ENCODE measurements at regions not wholly inside any gene's neighbourhood (a gene's known extent, or its start where the extent isn't known, plus 50 kb on each side); places are given as distances from the start of the nearest gene placed in this dataset.
"Not testable (repeated sequence)": the region's sequence is repeated elsewhere in the genome, so short reads cannot be mapped to it uniquely, and the experiment has no call there.

DNA sequence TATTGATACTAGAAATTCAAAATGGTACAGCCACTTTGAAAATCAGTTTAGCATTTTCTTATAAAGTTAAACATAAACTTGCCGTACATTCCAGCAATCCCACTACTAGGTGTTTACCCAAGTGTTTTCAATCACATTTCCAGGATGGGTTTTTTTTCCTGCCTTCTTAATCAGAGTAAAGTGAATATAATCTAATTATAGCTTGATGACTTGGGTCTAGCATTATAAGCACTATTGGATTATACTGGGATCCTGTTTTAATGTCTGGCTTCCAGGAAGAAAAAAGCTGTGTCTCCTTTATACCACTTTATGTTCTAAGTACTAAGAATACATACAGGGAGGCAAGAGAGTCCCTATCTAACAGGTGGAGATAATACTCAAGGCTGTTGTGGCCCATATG is 103.3 kb upstream of the KLHL13 start:
- no peaks in the 10 kb centered on the region for H3K9me3 Mint-ChIP-seq
- POLR2A ChIA-PET = no interaction called here
- H3K27me3 Mint-ChIP-seq = peaks cover 0 to 3% (median 0%) of the 10 kb centered on the region in 5 donors
- DNase-seq (no peak), ATAC-seq (no peak)
- no peak overlapping the region for H3K4me3 Mint-ChIP-seq
- H3K27ac Mint-ChIP-seq = no peak overlapping the region
- no peaks in the 10 kb centered on the region for H3K36me3 Mint-ChIP-seq
- no peaks in the 10 kb centered on the region for H3K4me1 Mint-ChIP-seq

DNA sequence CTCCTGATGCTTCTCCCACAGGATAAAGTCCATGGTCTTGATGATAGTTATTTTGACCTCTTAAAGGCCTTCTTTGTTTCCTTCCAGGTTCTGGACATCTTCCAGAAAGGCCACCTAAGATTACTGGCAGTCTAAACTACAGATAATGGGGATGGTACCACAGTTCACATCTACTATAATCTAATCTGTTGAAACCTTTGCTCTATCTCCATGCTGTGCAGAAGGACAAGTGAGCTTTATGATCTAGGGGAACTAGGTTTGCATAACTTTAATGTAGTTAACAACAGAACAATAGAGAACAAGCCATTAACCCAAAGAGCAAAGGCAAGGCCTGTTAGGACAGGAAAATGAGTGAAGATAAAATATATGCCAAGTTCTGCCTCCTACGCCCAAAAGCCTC is 103.9 kb upstream of the KLHL13 start:
- ATAC-seq (no peak), DNase-seq (no peak)
- POLR2A ChIA-PET = no interaction called here
- H3K4me3 Mint-ChIP-seq = no peak overlapping the region
- H3K4me1 Mint-ChIP-seq = peaks cover 0 to 2% (median 0%) of the 10 kb centered on the region in 4 donors
- H3K27ac Mint-ChIP-seq = no peak overlapping the region
- no peaks in the 10 kb centered on the region for H3K36me3 Mint-ChIP-seq
- H3K9me3 Mint-ChIP-seq = no peaks in the 10 kb centered on the region
- peaks cover 0 to 3% (median 0%) of the 10 kb centered on the region in 5 donors for H3K27me3 Mint-ChIP-seq

DNA sequence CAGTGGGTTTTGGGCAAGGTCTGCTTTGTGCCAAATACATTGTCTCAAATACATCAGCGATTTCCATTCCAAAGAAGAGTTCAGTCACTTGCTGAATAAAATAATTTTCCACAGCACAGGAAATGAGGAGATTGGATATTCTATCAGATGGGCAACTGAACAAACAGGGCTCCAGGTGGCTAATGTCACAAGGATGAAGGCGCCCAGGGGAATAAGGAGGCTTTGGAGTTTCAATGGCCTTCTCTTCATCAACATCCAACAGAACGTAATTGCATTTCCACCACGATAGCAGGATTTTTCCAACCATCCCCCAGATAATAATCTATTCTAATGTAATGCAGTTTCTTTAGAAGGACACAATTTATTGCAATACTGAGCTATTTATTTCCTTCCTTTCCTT is 104.7 kb upstream of the KLHL13 start:
- Mint-ChIP-seq H3K4me1 (peaks cover 0 to 8% (median 0%) of the 10 kb centered on the region in 4 donors), H3K36me3 (no peaks in the 10 kb centered on the region), H3K27ac (no peak overlapping the region), H3K4me3 (no peak overlapping the region), H3K27me3 (peaks cover 0 to under 1% (median 0%) of the 10 kb centered on the region in 5 donors), H3K9me3 (no peaks in the 10 kb centered on the region)
- ATAC-seq = no peak
- DNase-seq = no peak
- POLR2A ChIA-PET = no interaction called here

DNA sequence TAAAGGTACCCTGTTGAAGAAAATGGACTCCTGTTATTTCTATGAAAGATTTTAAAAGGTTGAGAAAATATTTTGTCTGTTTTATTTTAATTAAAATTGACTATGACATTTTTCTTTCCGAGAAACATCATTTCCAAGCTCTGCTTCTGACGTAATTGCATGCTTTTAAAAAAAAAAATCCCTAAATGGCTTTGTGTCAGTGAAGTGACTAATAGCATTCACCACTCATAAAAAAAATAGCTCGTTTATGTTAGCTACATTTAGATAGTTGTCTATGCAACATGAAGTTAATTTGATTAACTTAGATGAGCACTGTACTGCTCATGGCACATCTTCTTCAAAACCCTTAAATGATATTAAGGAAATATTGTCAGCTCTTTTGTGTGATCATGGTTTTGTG is 105.1 kb upstream of the KLHL13 start:
- DNase-seq (no peak), ATAC-seq (no peak)
- Mint-ChIP-seq H3K4me1 (peaks cover 0 to 8% (median 0%) of the 10 kb centered on the region in 4 donors), H3K4me3 (no peak overlapping the region), H3K27me3 (no peaks in the 10 kb centered on the region), H3K36me3 (no peaks in the 10 kb centered on the region), H3K9me3 (no peaks in the 10 kb centered on the region), H3K27ac (no peak overlapping the region)
- POLR2A ChIA-PET = no interaction called here

DNA sequence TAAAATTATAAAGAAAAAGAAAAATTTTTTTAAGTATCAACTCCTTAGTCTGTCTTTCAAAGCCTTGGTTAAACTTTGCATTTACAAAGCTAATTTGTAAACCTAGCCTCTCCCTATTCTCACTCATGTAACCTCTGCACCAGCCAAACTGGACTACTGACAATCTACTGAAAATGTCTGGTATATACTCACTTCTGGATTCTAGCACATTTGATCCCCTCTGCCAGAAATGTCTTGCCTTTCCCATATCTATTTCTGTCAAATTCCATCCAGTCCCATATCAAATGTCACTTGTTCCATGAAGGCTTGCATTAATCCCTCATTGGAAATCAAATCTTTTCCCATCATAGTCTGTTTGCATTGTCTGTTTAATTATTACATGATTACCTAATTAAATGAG is 105.8 kb upstream of the KLHL13 start:
- Mint-ChIP-seq H3K36me3 (no peaks in the 10 kb centered on the region), H3K27me3 (no peaks in the 10 kb centered on the region), H3K4me3 (no peak overlapping the region), H3K27ac (no peak overlapping the region), H3K4me1 (peaks cover 0 to 8% (median 0%) of the 10 kb centered on the region in 4 donors), H3K9me3 (no peaks in the 10 kb centered on the region)
- ATAC-seq = no peak
- POLR2A ChIA-PET = no interaction called here
- DNase-seq = no peak

DNA sequence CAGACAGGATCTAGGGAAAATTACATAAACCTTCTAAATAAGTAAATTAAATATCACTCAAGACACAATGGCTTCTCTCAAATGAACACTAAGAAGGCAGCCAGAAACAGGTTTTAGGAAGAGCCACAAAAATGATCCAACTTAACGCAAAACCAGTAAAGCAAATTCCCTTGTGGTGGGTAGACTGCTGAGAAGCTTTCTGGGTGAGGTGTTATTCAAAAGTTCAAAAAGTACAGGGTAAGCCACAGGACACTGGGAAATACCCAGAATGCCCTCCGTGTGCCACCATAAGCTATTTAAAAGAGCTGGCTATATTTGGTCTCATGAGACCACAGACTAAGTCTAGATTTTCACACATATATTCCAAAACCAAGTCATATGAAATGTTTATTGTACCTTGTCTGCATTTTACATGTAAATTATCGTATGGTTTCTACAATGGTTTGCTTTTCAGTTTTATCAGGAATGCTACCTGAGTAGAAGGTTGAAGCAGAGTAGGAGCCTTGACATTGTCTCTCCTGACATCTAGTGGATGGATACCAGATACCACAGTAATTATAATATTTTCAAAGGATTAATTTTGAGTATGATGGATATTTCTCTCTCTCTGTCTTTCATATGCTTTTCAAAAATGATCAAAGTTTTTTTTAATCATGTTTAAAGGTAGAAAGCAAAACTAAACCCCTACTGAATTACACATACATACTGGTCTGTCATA is 109.3 kb upstream of the KLHL13 start:
- no peak for ATAC-seq
- Mint-ChIP-seq H3K4me3 (no peak overlapping the region), H3K9me3 (no peaks in the 10 kb centered on the region), H3K27me3 (peaks cover 0 to 2% (median 0%) of the 10 kb centered on the region in 5 donors), H3K36me3 (no peaks in the 10 kb centered on the region), H3K27ac (no peak overlapping the region), H3K4me1 (peaks cover 0 to 8% (median 0%) of the 10 kb centered on the region in 4 donors)
- DNase-seq = peak in 2 of 10 donors; percentile 2 to 3
- POLR2A ChIA-PET = no interaction called here

- no peak overlapping the region for H3K4me3 Mint-ChIP-seq
- H3K36me3 Mint-ChIP-seq = no peaks in the 10 kb centered on the region
- peaks cover 0 to 2% (median 0%) of the 10 kb centered on the region in 5 donors for H3K27me3 Mint-ChIP-seq
- ATAC-seq = no peak
- H3K27ac Mint-ChIP-seq = no peak overlapping the region
- no peak for DNase-seq
- H3K9me3 Mint-ChIP-seq = no peaks in the 10 kb centered on the region
- H3K4me1 Mint-ChIP-seq = peaks cover 0 to 8% (median 0%) of the 10 kb centered on the region in 4 donors
- POLR2A ChIA-PET = no interaction called here
These were observed 111.4 kb upstream of the KLHL13 start for GRCh38 chrX:118228041-118228440.

DNA sequence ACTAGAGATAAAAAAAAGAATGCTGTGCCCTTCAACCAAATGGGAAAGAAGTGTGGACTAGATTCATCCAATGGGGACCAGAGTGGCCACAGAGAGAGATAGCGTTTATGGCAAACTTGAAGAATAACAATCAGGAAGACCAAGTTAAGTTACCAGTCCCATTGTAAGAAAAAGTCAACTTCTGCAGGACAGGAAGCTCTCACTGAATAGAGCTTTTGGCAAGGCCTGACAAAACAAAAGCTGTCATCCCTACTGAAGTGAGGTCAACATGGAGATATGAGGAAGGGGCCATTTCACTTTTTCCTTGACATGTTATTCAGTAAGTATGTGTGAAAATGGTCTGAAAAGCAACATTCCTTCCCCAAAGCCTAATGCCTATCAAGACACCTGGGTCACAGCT is 111.8 kb upstream of the KLHL13 start:
- no peaks in the 10 kb centered on the region for H3K9me3 Mint-ChIP-seq
- no peak for ATAC-seq
- no peak for DNase-seq
- H3K4me1 Mint-ChIP-seq = peaks cover 0 to 8% (median 0%) of the 10 kb centered on the region in 4 donors
- peaks cover 0 to 2% (median 0%) of the 10 kb centered on the region in 5 donors for H3K27me3 Mint-ChIP-seq
- POLR2A ChIA-PET = no interaction called here
- no peak overlapping the region for H3K27ac Mint-ChIP-seq
- H3K4me3 Mint-ChIP-seq = no peak overlapping the region
- no peaks in the 10 kb centered on the region for H3K36me3 Mint-ChIP-seq

DNA sequence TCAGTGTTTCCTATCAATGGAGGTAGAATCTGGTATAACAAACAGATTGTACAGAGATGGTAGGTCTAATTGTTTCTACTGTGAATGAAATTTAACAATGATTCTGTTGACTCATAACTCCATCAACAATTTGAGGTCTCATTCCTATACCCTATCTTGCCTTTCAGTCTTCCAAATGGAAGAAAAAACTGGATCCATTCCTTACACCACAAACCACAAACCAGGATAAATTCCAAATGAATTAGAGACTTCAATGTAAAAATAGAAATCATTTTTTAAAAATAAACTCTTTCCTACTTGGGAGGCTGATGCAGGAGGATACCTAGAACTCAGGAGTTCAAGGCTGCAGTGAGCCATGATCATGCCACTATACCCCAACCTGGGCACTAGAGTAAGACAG is 114.4 kb upstream of the WDR44 start:
- POLR2A ChIA-PET = no interaction called here
- ATAC-seq (no peak), DNase-seq (no peak)
- no peaks in the 10 kb centered on the region for H3K36me3 Mint-ChIP-seq
- peaks cover 0 to 2% (median 0%) of the 10 kb centered on the region in 5 donors for H3K27me3 Mint-ChIP-seq
- H3K4me3 Mint-ChIP-seq = no peak overlapping the region
- peaks cover 0 to 4% (median 0%) of the 10 kb centered on the region in 9 donors for H3K9me3 Mint-ChIP-seq
- H3K4me1 Mint-ChIP-seq = no peaks in the 10 kb centered on the region
- H3K27ac Mint-ChIP-seq = no peak overlapping the region

DNA sequence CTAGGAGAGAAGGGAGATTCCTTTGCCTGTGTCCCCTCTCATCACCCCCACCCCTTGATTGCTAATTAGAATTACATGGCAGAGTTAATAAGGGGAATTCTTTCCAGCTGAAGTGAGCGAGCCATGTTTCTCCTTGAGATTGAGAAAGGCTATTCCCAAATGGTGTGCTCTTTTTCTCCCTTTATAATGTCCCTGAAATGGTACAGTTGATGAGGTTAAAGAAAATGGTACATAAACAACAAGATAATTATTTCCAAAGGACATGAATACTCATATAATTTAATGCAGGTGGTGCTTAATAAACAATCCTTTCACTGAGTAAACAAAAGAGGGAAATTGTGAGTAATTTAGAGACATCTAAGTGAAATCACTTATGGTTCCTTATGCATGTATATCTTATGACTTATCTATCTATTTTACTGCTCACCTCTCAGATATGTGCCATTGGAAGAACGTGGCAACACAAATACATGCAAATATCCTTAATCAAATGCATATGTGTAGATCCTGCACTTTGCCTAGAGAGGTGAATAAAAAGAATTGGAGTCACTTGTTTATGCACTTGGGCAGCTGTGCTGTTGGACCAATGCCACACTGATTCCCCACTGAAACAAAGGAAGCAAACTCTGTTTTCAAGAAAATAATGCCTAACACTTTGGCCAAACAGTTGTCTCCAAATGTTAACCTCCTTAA is 106.6 kb upstream of the WDR44 start:
- POLR2A ChIA-PET = no interaction called here
- Mint-ChIP-seq H3K4me3 (no peak overlapping the region), H3K4me1 (no peaks in the 10 kb centered on the region), H3K27me3 (peaks cover 0 to 19% (median 7%) of the 10 kb centered on the region in 5 donors), H3K36me3 (peaks cover 0 to 5% (median 0%) of the 10 kb centered on the region in 3 donors), H3K9me3 (peaks cover 0 to 9% (median 2%) of the 10 kb centered on the region in 9 donors), H3K27ac (no peak overlapping the region)
- no peak for DNase-seq
- ATAC-seq = no peak

DNA sequence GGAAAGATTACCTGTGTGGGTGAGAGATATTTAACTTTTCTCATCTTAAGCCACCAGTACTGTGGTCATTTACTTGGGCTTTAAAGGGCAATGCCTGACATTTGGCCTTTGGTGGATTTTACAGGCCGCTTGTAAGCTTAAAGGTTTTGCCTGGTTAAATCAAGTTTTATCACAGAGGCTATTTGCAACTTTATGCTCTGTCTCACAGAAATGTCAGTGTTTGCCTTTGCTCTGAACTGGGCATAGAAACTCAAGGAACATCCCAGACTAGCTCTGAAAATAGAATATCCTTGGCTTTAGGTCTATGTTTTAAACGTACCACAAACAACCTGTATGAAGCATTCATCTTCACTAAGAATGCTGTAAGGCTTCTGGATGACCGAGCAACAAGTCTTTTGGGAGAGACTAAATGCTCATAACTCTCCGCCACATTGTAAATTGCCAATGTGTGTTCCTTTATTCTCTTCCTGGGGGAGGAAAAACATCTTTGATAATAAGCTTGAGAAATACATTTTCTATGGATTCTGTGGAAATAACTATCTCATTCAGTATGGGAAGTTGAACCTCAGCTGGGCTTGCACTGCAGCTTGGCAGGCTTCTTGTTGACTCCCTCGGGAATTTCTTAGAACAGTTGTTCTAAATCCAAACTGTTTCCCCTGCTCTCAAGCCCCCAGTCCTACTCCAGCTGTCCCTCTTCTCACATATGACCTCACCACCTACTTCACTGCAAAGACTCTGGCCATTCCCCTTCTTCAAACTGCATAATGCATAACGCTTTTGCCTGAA is 105.8 kb upstream of the WDR44 start:
- no peak overlapping the region for H3K27ac Mint-ChIP-seq
- peaks cover 0 to 23% (median 7%) of the 10 kb centered on the region in 5 donors for H3K27me3 Mint-ChIP-seq
- H3K4me1 Mint-ChIP-seq = no peaks in the 10 kb centered on the region
- no peak overlapping the region for H3K4me3 Mint-ChIP-seq
- peaks cover 0 to 9% (median 0%) of the 10 kb centered on the region in 9 donors for H3K9me3 Mint-ChIP-seq
- POLR2A ChIA-PET = no interaction called here
- no peak for ATAC-seq
- no peak for DNase-seq
- H3K36me3 Mint-ChIP-seq = peaks cover 0 to 5% (median 0%) of the 10 kb centered on the region in 3 donors

- H3K27me3 Mint-ChIP-seq = peaks cover 0 to 13% (median 0%) of the 10 kb centered on the region in 5 donors
- H3K27ac Mint-ChIP-seq, ATAC-seq, H3K4me3 Mint-ChIP-seq, POLR2A ChIA-PET, H3K9me3 Mint-ChIP-seq, H3K4me1 Mint-ChIP-seq, DNase-seq, H3K36me3 Mint-ChIP-seq: not testable (repeated sequence)
These were observed 98.9 kb upstream of the WDR44 start for GRCh38 chrX:118246961-118247360.

DNA sequence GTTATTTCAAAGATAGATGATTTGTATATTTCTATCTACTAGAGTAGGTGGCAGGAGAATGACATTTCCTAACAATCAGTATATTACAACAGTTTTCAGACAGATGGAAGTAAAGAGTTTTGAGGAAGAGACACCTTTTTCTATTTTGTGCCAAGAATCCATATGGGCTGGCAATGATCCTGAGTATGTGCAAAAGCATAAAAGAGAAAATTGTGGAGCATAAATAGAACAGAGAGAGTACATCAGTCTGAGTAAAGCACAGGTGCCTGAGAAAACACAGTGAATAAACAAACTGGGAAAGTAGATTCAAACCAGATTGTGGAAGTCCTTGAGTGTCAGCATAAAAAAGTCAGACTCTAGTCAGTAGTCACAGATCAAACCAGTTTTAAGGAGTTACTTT is 96.8 kb upstream of the WDR44 start:
- Mint-ChIP-seq H3K36me3 (no peaks in the 10 kb centered on the region), H3K4me1 (no peaks in the 10 kb centered on the region), H3K27me3 (peaks cover 0 to 6% (median 0%) of the 10 kb centered on the region in 5 donors), H3K4me3 (no peak overlapping the region), H3K27ac (no peak overlapping the region), H3K9me3 (peaks cover 0 to 2% (median 0%) of the 10 kb centered on the region in 9 donors)
- no peak for DNase-seq
- ATAC-seq = no peak
- POLR2A ChIA-PET = no interaction called here

All from naive thymus-derived CD8-positive, alpha-beta T cell (primary cell).